A673 (cell line): ENCODE measurements at regions not wholly inside any gene's neighbourhood (a gene's known extent, or its start where the extent isn't known, plus 50 kb on each side); places are given as distances from the start of the nearest gene placed in this dataset.

Experiments used
- BruUV-seq: library from RNA; stranded (reverse); fragments of 400-500 nt; replicated peaks from 2 replicates; lab custom pipeline; 2021; lab: Mats Ljungman, UMichigan
- CTCF ChIA-PET: fragments of 300-600 bp; sonication (Branson Sonifier 250); formaldehyde crosslinking; loops from one replicate; lab custom pipeline; 2022; ENCODE audit warnings: antibody characterized with exemption; lab: Charles Lee
- POLR2A ChIA-PET: fragments of 300-600 bp; sonication (Branson Sonifier 250); formaldehyde crosslinking; loops from one replicate; lab custom pipeline; 2022; ENCODE audit warnings: antibody characterized with exemption; ENCODE audit not compliant: low non-redundant PET; lab: Charles Lee
- DNase-seq: peaks from one replicate; pipeline ENCODE4 v3.0.0-alpha.2; 2015; ENCODE audit warnings: low spot score
- H3K27ac ChIP-seq: fragments of 200-600 bp; sonication (generic); 2 replicates; pipeline ENCODE4 v1.5.1; 2016; ENCODE audit warnings: mixed run types, low read depth, mild to moderate bottlenecking, mixed read lengths, antibody characterized with exemption, low read length; ENCODE audit not compliant: poor library complexity, severe bottlenecking
- H3K27me3 ChIP-seq: fragments of 200-600 bp; sonication (generic); replicated peaks from 2 replicates; pipeline ENCODE4 v1.6.1; 2017; ENCODE audit warnings: mixed run types, low read depth, mild to moderate bottlenecking, mixed read lengths, antibody characterized with exemption, low read length; ENCODE audit not compliant: insufficient read depth, poor library complexity
- H3K36me3 ChIP-seq: fragments of 200-600 bp; sonication (generic); 2 replicates; pipeline ENCODE4 v1.6.1; 2016; ENCODE audit warnings: mixed run types, mild to moderate bottlenecking, mixed read lengths, antibody characterized with exemption, low read length; ENCODE audit not compliant: insufficient read depth, poor library complexity, severe bottlenecking
- H3K4me1 ChIP-seq: fragments of 200-600 bp; sonication (generic); 2 replicates; pipeline ENCODE4 v1.6.1; 2017; ENCODE audit warnings: mixed run types, mild to moderate bottlenecking, mixed read lengths, antibody characterized with exemption, low read length; ENCODE audit not compliant: insufficient read depth, poor library complexity, severe bottlenecking
- H3K4me3 ChIP-seq: fragments of 200-600 bp; sonication (generic); 2 replicates; pipeline ENCODE4 v1.5.1; 2016; ENCODE audit warnings: low read depth, mixed run types, mild to moderate bottlenecking, mixed read lengths, low read length; ENCODE audit not compliant: poor library complexity, severe bottlenecking
- H3K9me3 ChIP-seq: fragments of 200-600 bp; sonication (generic); 2 replicates; pipeline ENCODE4 v1.6.1; 2016; ENCODE audit warnings: mixed run types, low read depth, mild to moderate bottlenecking, mixed read lengths, antibody characterized with exemption, low read length; ENCODE audit not compliant: poor library complexity, severe bottlenecking
- CTCF ChIP-seq: fragments of 300-800, 200-600 bp; sonication (generic); conservative IDR thresholded peaks from 2 replicates; pipeline ENCODE4 v1.5.1; 2017; ENCODE audit warnings: low read depth, mild to moderate bottlenecking, antibody characterized with exemption, low read length, moderate library complexity, mixed read lengths
- EZH2 ChIP-seq: fragments of 200-600 bp; sonication (generic); IDR thresholded peaks from 2 replicates; pipeline ENCODE4 v1.6.1; 2017; ENCODE audit warnings: borderline replicate concordance, low read depth, mild to moderate bottlenecking, mixed read lengths, antibody characterized with exemption, low read length; ENCODE audit not compliant: poor library complexity, severe bottlenecking
- intact Hi-C: fragments of 100-400 bp; cut with micrococcal nuclease; formaldehyde crosslinking; loops from one replicate; pipeline ENCODE4 v1.10.0; 2022; ENCODE audit not compliant: unreplicated experiment

- CTCF ChIA-PET: no interaction called here
- no peaks in the 10 kb centered on the region for H3K27me3 ChIP-seq
- H3K36me3 ChIP-seq: no peaks in the 10 kb centered on the region
- DNase-seq: no peak
- TF ChIP-seq CTCF (no peak), EZH2 (no peak)
- no peak overlapping the region for H3K4me3 ChIP-seq
- no peaks in the 10 kb centered on the region for H3K9me3 ChIP-seq
- intact Hi-C loops: no loop called here
- BruUV-seq: no TSS peak
- POLR2A ChIA-PET: no interaction called here
- H3K4me1 ChIP-seq: no peaks in the 10 kb centered on the region
- no peak overlapping the region for H3K27ac ChIP-seq
Measured at GRCh38 chr2:66896131-66896530, 461.2 kb downstream of the MEIS1 start.

GRCh38 chr2:66897181-66897580 lies 462.3 kb downstream of the MEIS1 start:
- no peak overlapping the region for H3K27ac ChIP-seq
- no peak overlapping the region for H3K4me3 ChIP-seq
- CTCF ChIA-PET: no interaction called here
- POLR2A ChIA-PET: interaction anchor here (0.6 kb wide), 1 partner anchor 20 kb away, joined by 3 read pairs; no protein-coding TSS in a partner anchor
- H3K9me3 ChIP-seq: no peaks in the 10 kb centered on the region
- intact Hi-C loops: no loop called here
- H3K27me3 ChIP-seq: no peaks in the 10 kb centered on the region
- no peaks in the 10 kb centered on the region for H3K36me3 ChIP-seq
- H3K4me1 ChIP-seq: no peaks in the 10 kb centered on the region
- TF ChIP-seq EZH2 (no peak), CTCF (no peak)
- BruUV-seq: no TSS peak
- DNase-seq: peak; percentile 32

GRCh38 chr2:66897691-66898150 lies 462.8 kb downstream of the MEIS1 start:
- H3K4me1 ChIP-seq: no peaks in the 10 kb centered on the region
- TF ChIP-seq EZH2 (no peak), CTCF (no peak)
- peak overlapping the region; percentile 48 for H3K27ac ChIP-seq
- no peaks in the 10 kb centered on the region for H3K27me3 ChIP-seq
- CTCF ChIA-PET: no interaction called here
- POLR2A ChIA-PET: interaction anchor here (0.6 kb wide), 1 partner anchor 20 kb away, joined by 3 read pairs; no protein-coding TSS in a partner anchor
- H3K36me3 ChIP-seq: no peaks in the 10 kb centered on the region
- H3K9me3 ChIP-seq: no peaks in the 10 kb centered on the region
- no TSS peak for BruUV-seq
- no peak for DNase-seq
- H3K4me3 ChIP-seq: no peak overlapping the region
- intact Hi-C loops: no loop called here
